Right ventricle myocardium superior (tissue), 1 donor: ENCODE measurements at regions not wholly inside any gene's neighbourhood (a gene's known extent, or its start where the extent isn't known, plus 50 kb on each side); places are given as distances from the start of the nearest gene placed in this dataset.
"Not testable (repeated sequence)": the region's sequence is repeated elsewhere in the genome, so short reads cannot be mapped to it uniquely, and the experiment has no call there.

Source experiments
- ATAC-seq: fragments of 200-7000 bp; cut with Tn5 transposase; one replicate; pipeline ENCODE4 v1.9.1; 2020; ENCODE audit warnings: mild to moderate bottlenecking; ENCODE audit not compliant: poor library complexity
- DNase-seq: peaks from one replicate; pipeline ENCODE4 v3.0.0-alpha.2; 2020
- intact Hi-C: fragments of 100-400 bp; cut with DNase I; formaldehyde crosslinking; loops from one replicate; pipeline ENCODE4 v1.11.2; 2022
- donor health status: DM: no; HTN: yes; CAD: no; lungs with severe emphysema.

DNA sequence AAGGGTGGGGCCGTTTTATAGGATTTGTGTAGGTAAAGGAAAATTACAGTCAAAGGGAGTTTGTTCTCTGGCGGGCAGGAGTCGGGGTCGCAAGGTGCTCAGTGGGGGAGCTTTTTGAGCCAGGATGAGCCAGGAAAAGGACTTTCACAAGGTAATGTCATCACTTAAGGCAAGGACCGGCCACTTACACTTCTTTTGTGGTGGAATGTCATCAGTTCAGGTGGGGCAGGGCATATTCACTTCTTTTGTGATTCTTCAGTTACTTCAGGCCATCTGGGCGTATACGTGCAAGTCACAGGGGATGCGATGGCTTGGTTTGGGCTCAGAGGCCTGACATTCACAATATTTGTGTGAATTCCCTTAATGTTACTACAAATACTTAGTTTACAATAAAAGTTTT, 88.2 kb upstream of the MAP3K7 start:
- ATAC-seq, DNase-seq, intact Hi-C loops: not testable (repeated sequence)

DNA sequence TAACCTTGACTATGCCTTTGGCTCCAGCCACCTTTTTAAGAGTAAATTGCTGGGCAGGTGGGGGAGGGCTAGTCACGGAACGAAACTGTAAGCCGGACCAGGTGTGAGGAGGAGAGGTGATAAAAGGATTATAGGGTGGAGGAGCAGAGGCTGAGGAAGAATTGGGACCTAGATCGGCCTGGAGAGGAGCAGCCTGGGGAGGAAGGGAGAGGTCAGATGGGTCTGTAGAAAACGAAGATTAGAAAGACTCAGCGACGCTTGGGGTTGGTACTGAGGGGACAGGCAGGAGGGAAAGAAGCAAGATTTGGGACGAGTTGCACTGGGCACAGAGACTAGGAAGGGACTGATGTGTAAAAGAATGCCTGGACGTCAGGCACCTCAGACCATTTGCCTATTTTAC, 87.2 kb upstream of the MAP3K7 start:
- DNase-seq, intact Hi-C loops, ATAC-seq: not testable (repeated sequence)

DNA sequence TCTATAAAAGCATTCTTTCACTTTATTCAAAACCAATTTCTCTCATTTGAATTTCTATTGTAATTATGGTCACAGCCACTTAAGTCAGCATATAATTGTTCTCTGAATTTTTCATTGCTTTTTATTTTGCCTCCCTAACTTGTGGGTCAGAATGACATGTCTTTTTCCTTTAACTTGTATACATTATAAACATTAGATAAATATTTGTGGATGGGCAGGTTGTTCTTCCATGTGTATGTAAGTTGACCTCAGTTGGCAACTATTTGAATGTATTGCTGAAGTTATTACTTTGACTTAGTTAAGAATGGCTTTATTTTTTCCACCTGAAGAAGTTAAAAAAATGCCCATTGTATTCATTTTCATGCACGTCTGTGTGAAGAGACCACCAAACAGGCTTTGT, 83.0 kb upstream of the MAP3K7 start:
- intact Hi-C loops, result no loop called here
- ATAC-seq (no peak), DNase-seq (no peak)

DNA sequence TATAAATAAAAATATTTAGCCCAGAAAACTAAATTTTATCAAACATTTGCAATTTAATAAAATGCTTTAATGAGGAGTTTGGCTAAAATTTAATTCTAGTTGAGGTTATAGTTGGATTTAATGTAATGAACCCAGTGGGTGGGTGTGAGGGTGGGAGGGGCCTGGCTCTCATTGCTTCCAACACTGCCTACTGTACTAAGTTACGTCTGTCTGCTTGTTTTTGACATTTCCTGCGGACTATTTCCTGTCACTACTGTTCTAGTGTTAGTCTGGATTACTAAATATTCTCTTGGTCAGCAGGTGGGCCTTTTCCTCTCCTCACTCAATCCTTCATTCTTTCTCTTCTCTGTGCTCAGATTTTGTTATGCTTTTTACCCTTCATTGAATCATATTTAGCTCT, 82.5 kb upstream of the MAP3K7 start:
- DNase-seq (no peak), ATAC-seq (no peak)
- intact Hi-C loops, result no loop called here

DNA sequence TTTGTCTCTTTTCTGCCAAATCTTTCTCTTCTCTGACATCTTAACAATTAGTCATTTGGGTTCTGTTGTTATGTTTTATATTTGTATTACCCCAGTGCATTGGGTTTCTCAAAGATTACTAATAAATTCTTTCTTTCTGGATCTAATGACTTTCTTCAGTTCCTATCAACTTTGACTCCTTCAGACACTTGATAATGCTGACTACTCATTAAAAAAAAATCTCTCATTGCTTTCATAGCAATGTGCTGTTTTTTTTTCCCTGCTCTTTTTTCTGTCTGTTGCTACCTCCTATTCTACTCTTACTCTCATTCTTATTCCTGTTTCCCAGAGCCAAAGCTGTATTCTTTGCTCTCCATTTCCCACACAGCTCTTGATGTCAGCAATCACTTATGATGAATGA, 81.3 kb upstream of the MAP3K7 start:
- intact Hi-C loops, result no loop called here
- DNase-seq, result no peak

DNA sequence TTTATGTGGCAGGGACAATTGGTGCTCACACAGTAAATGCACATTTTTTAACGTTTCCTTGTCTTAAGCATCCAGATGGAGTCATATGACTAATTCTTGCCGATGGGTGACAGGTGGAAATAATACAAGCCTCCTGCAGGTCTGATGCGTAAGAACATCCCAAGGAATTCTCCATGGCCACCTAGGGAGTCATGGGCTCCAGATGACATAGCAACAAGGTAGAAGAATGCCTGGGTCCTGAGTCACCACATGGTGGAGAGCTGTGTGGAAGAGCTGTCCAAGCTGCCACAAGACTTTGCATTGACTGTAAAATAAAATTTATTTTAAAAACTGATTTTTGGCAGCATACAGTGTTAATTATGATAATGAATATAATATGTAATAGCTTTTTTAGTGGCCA, 77.0 kb upstream of the MAP3K7 start:
- intact Hi-C loops, result no loop called here
- ATAC-seq, result no peak
- no peak for DNase-seq

More for the DNA sequence above, 81.3 kb upstream of the MAP3K7 start:
- no peak for ATAC-seq

DNA sequence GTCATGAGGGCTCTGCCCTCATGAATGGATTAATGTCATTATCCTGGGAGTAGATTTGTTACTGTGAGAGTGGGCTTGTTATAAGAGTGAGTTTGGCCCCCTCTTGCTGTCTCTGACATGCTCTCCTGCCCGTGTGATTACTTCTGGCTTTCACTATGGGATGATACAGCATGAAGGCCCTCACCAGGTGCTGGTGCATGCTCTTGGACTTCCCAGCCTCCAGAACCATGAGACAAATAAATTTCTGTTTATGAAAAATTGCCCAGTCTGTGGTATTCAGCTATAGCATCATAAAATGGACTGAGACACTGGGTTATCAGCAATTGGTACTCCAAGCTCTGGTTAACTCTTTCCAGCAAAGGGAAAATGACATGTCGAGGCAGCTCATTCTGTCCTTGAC, 76.2 kb upstream of the MAP3K7 start:
- ATAC-seq (no peak), DNase-seq (no peak)
- intact Hi-C loops, result no loop called here

DNA sequence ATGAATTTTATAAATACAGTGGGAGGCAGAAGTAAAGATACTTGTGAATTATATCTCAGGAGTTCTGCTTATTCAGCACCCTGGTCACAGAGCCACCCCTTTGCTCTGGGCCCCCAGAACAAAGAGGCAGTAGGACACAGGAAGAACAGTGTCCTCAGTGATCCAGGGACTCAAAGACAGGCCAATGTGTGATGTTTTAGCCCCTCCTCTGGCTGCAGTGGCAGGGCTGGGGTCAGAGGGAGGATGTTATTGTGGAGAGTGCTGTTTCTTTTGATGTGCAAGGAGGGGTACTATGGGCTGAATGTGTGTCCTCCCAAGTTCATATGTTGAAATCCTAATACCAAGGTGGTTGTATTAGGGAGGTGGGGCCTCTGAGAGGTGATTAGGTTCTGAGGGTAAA, 74.1 kb upstream of the MAP3K7 start:
- intact Hi-C loops, result no loop called here
- no peak for ATAC-seq
- DNase-seq, result no peak

DNA sequence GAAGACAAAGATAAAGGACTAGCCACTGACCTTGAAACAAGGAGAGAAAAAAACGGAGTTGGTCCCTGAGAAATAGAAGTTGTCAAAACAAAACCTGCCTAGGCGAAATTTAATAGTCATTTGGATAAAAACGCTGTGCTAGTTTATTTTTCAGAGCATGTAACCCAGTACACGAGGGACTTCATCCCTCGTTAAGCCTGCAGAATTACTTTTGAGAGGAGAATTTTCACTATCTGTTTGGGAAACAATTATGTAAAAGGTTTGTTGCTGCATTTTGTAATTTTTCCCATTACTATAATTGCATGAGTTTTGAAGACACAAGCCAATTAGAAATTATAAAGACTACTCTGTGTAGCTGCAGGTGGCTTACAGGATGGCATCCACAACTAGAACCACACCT, 71.6 kb upstream of the MAP3K7 start:
- ATAC-seq (no peak), DNase-seq (no peak)
- intact Hi-C loops, result no loop called here

DNA sequence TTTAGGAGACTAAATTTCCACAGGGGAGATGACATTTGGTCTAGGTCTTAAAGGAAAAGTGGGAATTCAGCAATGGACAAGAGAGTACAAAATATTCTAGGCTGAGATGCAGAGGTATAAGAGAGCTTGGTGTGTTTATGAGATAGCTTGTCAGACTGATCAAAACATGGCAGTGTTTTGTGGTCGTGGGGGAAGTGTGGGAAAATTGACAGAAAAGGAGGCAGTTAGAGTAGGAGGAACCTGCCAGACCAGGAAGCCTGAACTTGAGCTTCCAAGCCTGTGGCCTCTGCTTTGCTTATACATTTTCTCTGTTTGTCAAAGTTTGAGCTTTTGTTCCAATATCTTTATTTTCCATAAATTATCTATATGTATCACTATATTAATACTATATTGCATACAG, 69.5 kb upstream of the MAP3K7 start:
- intact Hi-C loops, result no loop called here
- DNase-seq, result no peak

DNA sequence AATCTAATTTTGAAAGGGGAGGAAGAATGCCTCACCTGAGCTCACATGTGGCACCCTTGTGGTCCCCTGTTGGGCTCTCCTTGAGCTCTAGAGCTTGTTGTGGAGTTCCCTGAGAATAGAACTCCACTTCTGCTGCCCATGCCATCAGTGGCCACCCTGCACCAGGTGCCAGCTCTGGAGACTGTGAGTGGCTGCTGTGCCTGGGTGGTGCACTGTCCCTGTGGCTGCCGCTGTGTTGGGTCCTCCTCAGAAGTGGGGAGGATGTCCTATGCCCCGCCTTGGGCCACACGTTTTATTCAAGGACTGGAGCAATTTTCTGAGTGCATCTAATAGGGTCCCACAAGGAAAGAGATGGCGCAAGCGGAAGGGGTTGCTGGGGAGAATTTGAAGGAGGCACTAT, 67.9 kb upstream of the MAP3K7 start:
- intact Hi-C loops, result no loop called here
- no peak for ATAC-seq
- no peak for DNase-seq

More for the DNA sequence above, 69.5 kb upstream of the MAP3K7 start:
- ATAC-seq, result no peak

DNA sequence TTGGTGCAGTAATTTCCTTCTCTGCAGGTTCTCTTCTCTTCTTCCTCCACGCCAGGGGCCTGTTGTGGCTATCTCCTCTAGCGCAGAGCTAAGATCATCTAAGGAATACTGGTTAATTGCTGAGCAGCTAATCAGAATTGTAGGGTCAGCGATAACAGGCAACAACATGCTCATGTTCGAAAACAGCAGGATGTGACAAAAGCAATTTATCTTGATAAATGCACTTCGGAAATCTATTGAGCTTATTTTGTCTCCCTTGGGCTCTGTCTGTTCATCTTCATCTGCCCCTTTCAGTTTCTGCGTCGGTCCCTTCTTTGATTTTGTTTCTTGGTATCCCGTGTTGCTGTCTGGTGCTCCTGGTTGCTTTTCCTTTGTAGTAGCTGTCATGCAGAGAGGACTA, 67.3 kb upstream of the MAP3K7 start:
- intact Hi-C loops, result no loop called here
- DNase-seq (no peak), ATAC-seq (no peak)

DNA sequence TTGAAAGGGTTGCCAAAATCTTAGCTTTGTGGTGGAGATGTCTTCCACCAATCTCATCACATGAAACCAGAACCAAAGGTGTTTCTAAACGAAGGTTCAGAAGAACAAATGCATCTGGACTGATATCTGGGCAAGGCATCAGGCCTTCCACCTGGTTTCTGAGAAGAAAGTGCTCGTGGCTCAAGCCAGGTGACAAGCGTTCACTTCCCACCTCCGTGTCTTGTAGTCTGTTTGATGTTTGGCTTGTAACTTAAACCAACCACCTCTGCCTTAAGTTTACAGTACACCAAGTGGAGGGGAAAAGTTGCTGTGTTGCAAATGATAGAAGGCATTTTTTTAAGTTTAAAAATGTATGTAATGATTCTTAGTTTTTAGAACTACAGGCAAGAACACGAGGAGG, 66.9 kb upstream of the MAP3K7 start:
- intact Hi-C loops, result no loop called here
- DNase-seq (no peak), ATAC-seq (no peak)

DNA sequence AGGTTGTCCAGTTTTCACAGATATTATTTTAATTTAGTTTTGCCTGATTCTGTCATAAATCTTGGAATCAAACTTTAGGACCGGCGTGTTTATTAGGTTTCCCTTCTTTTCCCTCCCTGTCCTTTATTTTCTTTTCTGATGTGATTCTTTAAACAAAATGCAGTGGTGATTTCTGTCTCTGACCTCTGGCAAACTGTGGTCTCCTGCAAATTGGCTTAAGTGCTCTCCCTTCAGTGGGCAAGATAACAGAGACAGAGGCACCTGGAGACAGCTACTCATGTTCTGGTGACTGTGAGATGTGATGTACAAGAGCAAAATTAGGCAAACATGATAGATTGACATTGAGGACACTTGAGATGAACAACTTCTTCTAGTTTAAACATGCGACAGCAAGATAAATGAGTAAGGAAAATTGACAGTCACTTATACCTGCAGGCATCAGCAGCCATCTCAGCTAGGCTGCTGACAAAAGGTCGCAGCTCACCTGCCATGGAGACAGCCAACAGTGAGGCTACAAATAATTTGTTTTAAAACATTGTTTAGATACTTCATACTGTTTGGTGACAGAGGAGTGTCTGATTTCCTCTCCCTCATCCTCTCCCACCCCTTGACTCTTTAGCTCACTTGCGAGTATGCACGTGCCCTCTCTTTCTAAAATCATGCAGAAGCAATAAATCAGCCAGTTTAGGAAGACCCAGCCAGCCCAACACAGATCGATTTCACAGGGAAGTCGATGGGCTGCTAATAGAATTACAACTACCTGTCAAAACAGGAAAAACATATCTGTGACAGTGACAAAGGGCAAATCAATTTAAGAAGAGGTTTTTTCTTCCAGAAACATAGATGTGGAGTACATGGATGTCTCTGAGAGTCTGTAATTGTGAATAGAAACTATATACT, 63.4 kb upstream of the MAP3K7 start:
- DNase-seq (no peak), ATAC-seq (no peak)
- intact Hi-C loops, result no loop called here

DNA sequence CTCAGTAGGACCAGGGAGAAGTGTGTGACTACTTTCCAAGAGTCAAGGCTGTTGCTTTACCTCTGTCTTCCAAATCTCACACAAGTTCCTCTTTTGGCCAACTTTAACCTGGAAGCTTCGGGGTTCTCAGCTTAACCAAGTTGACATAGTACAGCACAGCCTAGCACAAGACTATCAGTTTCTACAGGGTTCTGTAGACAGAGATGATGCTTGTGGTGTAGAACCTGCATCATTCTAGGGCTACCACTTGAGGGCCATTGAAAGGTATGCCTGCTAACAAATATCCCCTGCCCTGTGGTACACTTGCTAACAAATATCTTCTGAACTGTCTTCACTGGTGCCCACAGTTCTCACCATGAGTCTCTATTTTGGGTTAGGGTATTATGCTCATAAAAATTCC, 62.0 kb upstream of the MAP3K7 start:
- ATAC-seq, result no peak
- no peak for DNase-seq
- intact Hi-C loops, result no loop called here

DNA sequence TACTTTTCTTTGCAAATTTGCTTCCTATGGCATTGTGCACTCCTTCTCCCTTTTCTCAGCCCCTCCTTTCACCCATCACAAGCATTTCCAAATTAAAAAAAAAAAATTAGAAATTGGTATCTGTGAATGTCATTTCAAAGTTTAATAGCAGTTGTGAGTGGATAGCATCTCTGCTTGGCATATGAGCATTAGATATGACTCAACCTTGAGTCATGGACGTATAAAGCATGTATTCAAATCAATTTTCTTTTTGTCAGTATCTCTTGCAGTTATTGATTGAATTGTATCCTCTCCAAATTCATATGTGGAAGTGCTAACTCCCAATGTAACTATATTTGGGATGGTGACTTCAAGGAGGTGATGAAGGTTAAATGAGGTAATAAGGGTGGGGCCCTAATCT, 60.1 kb upstream of the MAP3K7 start:
- intact Hi-C loops, result no loop called here
- ATAC-seq (no peak), DNase-seq (no peak)

DNA sequence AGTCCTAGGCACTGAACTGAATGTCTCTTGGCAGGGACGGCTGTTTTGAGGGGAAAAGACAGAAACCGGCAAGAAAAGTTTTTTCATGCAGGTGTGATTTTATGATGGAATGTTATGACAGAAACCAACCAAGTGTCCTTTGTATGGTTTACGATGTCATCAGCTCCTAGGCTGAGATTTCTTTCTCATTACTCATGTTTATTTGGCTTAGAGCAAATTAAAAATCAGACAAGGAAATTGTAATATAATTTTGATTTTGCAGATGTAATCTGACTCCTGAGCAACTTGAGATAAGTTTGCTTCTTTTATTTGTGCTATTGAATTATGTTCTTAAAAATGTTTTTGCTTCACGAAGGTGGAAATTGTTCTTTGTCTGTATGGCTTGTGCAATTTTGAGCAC, 58.8 kb upstream of the MAP3K7 start:
- intact Hi-C loops, result no loop called here
- DNase-seq (no peak), ATAC-seq (no peak)

DNA sequence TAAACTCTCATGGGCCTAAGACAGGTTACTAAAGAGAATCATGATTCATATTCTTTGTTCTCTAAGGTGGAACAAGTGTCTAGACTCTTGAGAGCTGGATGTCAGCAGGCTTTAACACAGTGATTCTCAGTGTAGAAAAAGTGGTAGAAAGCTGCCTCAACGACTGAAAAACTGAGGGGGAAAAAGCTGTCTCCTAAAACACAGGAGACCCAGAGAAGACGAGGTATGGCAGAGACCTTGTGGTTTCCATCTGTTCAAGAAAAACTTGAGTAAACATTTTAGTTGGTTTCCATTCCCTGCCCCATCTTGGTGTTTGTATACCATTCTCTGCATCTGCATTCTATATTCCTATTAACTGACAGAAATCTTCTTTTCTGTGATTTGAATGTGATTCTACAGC, 57.6 kb upstream of the MAP3K7 start:
- DNase-seq (no peak), ATAC-seq (no peak)
- intact Hi-C loops, result no loop called here

DNA sequence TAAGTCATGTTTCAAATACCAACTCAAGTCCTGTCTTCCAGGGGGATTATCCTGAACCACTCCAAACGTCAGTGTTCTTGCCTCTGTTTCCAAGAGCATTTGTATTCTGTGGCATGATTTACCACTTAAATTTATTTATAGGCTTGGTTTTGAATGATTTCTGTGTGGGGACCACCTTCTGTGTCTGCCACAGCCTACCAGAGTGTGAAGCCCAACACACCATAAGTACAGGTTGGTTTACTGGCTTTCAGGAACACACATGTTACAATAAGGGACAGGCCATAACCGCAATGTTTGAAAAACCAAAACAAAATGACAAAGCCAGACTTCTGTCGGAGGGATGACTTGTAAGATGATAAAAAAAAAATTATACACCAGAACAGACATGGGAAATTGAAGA, 56.5 kb upstream of the MAP3K7 start:
- DNase-seq (no peak), ATAC-seq (no peak)
- intact Hi-C loops, result no loop called here

DNA sequence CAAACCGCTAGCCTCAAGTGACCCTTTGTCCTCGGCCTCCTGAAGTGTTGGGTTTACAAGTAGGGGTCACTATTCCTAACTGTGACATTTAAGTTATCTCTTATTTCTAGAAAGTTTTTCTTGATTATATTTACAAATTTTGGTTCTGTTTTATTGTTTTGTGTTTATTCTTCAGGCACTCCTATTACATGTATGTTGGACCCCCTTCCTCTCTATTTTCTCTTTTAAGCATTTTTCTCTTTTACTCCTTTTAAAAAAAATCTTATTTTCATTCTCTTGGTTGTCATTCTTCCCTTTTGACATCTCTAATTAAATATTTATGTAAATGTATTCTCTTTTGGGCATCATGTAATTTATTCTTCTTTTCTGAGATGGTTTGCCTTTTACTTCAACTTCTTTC, 50.4 kb upstream of the MAP3K7 start:
- intact Hi-C loops, result no loop called here
- ATAC-seq (no peak), DNase-seq (no peak)
